HepG2 (cell line): ENCODE measurements at regions not wholly inside any gene's neighbourhood (a gene's known extent, or its start where the extent isn't known, plus 50 kb on each side); places are given as distances from the start of the nearest gene placed in this dataset.

Source experiments
- CHD2 ChIP-seq: IDR thresholded peaks from 2 replicates; pipeline ENCODE4 v1.6.1; 2011; ENCODE audit warnings: low read depth, low read length, improper control_type of control experiment
- CTCF ChIP-seq: sonication (generic); formaldehyde crosslinking; IDR thresholded peaks from 2 replicates; pipeline ENCODE4 v1.5.0; 2020; ENCODE audit warnings: mild to moderate bottlenecking, missing genetic modification reagents, moderate library complexity
- EZH2 ChIP-seq: conservative IDR thresholded peaks from 2 replicates; pipeline ENCODE4 v1.6.1; 2012; ENCODE audit warnings: mild to moderate bottlenecking, low read depth, low read length, moderate library complexity
- IRF2 ChIP-seq: IDR thresholded peaks from 2 replicates; pipeline ENCODE4 v1.6.1; 2018; ENCODE audit warnings: missing genetic modification reagents, missing compliant biosample characterization
- POLR2A ChIP-seq, 2 experiments: IDR thresholded peaks; 2 replicates each; pipeline ENCODE4 v1.6.1; 2011; ENCODE audit warnings: low read depth in 2 of 2, low read length in 2 of 2, mild to moderate bottlenecking in 1 of 2, moderate library complexity in 1 of 2; ENCODE audit not compliant: insufficient read depth in 1 of 2
- RAD51 ChIP-seq: fragments of 450-650 bp; IDR thresholded peaks from 2 replicates; pipeline ENCODE4 v1.6.1; 2016; ENCODE audit warnings: borderline replicate concordance
- TAF1 ChIP-seq: sonication (generic); formaldehyde crosslinking; IDR thresholded peaks from 2 replicates; pipeline ENCODE4 v1.4.0; 2020; ENCODE audit warnings: missing genetic modification reagents
- TAF15 ChIP-seq: fragments of 200-400 bp; formaldehyde crosslinking; IDR thresholded peaks from one replicate; pipeline ENCODE4 v1.6.1; 2018; ENCODE audit warnings: mild to moderate bottlenecking, low read depth, low read length; ENCODE audit not compliant: poor library complexity, severe bottlenecking
- YEATS2 ChIP-seq: sonication (generic); formaldehyde crosslinking; IDR thresholded peaks from 2 replicates; pipeline ENCODE4 v1.4.0; 2020; ENCODE audit warnings: missing genetic modification reagents, borderline replicate concordance
- ZBTB1 ChIP-seq: sonication (generic); formaldehyde crosslinking; IDR thresholded peaks from 2 replicates; pipeline ENCODE4 v1.4.0; 2020; ENCODE audit warnings: missing genetic modification reagents, borderline replicate concordance
- ZMYM4 ChIP-seq: sonication (generic); formaldehyde crosslinking; IDR thresholded peaks from 2 replicates; pipeline ENCODE4 v1.8.1; 2023; ENCODE audit warnings: mild to moderate bottlenecking, missing genetic modification reagents
- ZNF512B ChIP-seq: sonication (generic); formaldehyde crosslinking; IDR thresholded peaks from 2 replicates; pipeline ENCODE4 v1.5.1; 2020; ENCODE audit warnings: missing genetic modification reagents, mild to moderate bottlenecking, borderline replicate concordance
- ZNF792 ChIP-seq: IDR thresholded peaks from 2 replicates; pipeline ENCODE4 v1.6.1; 2016

GRCh38 chr4:8760561-8760960 is 111.1 kb downstream of the HMX1 start:
- TF ChIP-seq ZBTB1 (CRISPR knock-in tag) (no peak), RAD51 (no peak), ZMYM4 (CRISPR knock-in tag) (no peak), EZH2 (no peak), YEATS2 (CRISPR knock-in tag) (no peak), CTCF (CRISPR knock-in tag) (no peak), ZNF512B (CRISPR knock-in tag) (no peak), TAF15 (no peak), CHD2 (no peak), POLR2A (IDR thresholded peaks at IDR 0.05; ENCODE audit: insufficient read depth in 1 of 2, low read depth in 2 of 2, low read length in 2 of 2) (no peak), TAF1 (no peak), ZNF792 (CRISPR knock-in tag) (no peak), IRF2 (CRISPR knock-in tag) (no peak)
